K562 (cell line): ENCODE measurements at regions not wholly inside any gene's neighbourhood (a gene's known extent, or its start where the extent isn't known, plus 50 kb on each side); places are given as distances from the start of the nearest gene placed in this dataset.

Source experiments
- ATAC-seq: fragments of 200-7000 bp; cut with Tn5 transposase; 3 replicates; pipeline ENCODE4 v1.9.1; 2020; ENCODE audit warnings: moderate library complexity
- BruUV-seq: library from RNA; stranded (reverse); fragments of 400-500 nt; replicated peaks from 2 replicates; lab custom pipeline; 2021; lab: Mats Ljungman, UMichigan
- CTCF ChIA-PET: fragments of 300-600 bp; formaldehyde crosslinking; extraction: SDS; loops from one replicate; lab custom pipeline; 2021; ENCODE audit warnings: low intra/inter-chr PET ratio; lab: Yijun Ruan, JAX
- POLR2A ChIA-PET: fragments of 300-600, 350-650 bp; sonication (Branson Sonifier 250); formaldehyde crosslinking; extraction: SDS; loops from one replicate; lab custom pipeline; 2021; ENCODE audit warnings: antibody characterized with exemption, inconsistent platforms; lab: Yijun Ruan, JAX
- DNase-seq, 4 experiments: peaks; one replicate each; pipeline versions ENCODE4 v3.0.0 to v3.0.0-alpha.2; 2011 to 2018; ENCODE audit warnings: low spot score in 3 of 4, mixed read lengths in 3 of 4; ENCODE audit errors: extremely low read depth in 1 of 4
- FAIRE-seq: peaks from 2 replicates; lab custom pipeline; 2011; peaks lifted over from hg19 to GRCh38; lab: Jason Lieb, UNC
- H2AFZ ChIP-seq: 2 replicates; pipeline ENCODE4 v1.6.0; 2011; ENCODE audit warnings: low read depth, low read length, control low read depth, inconsistent platforms
- H3K27ac ChIP-seq: fragments of 200-600 bp; 3 replicates; pipeline ENCODE4 v1.8.0; 2011; ENCODE audit warnings: low read depth, mild to moderate bottlenecking, control low read depth, inconsistent platforms, low read length, moderate library complexity, mixed read lengths; ENCODE audit errors: extremely low read depth
- H3K27me3 ChIP-seq, 2 experiments: fragments of 300-600 bp in 1 of 2; 2 replicates in 1 of 2; 3 replicates in 1 of 2; pipeline versions ENCODE4 v1.6.0 to v1.8.0; 2011; ENCODE audit warnings: inconsistent platforms in 2 of 2, low read length in 2 of 2, mild to moderate bottlenecking in 1 of 2, mixed read lengths in 1 of 2, moderate library complexity in 1 of 2; ENCODE audit not compliant: control insufficient read depth in 2 of 2, insufficient read depth in 2 of 2
- H3K36me3 ChIP-seq: fragments of 300-600 bp; 3 replicates; pipeline ENCODE4 v1.8.0; 2011; ENCODE audit warnings: mild to moderate bottlenecking, low read length, inconsistent platforms; ENCODE audit not compliant: control insufficient read depth, insufficient read depth
- H3K4me1 ChIP-seq, 2 experiments: fragments of 200-600 bp in 1 of 2; replicated peaks in 1 of 2; 2 replicates in 1 of 2; 3 replicates in 1 of 2; pipeline versions ENCODE4 v1.5.1 to v1.8.0; 2011; ENCODE audit warnings: inconsistent platforms in 2 of 2, low read length in 2 of 2, mild to moderate bottlenecking in 1 of 2, mixed read lengths in 1 of 2, moderate library complexity in 1 of 2; ENCODE audit not compliant: control insufficient read depth in 2 of 2, insufficient read depth in 2 of 2
- H3K4me2 ChIP-seq: 2 replicates; pipeline ENCODE4 v1.6.1; 2011; ENCODE audit warnings: low read length, control low read depth, inconsistent platforms, mixed read lengths; ENCODE audit not compliant: insufficient read depth
- H3K4me3 ChIP-seq: fragments of 200-600 bp; sonication (generic), shearing (Covaris generic); 2 replicates; pipeline ENCODE4 v1.5.1; 2016; ENCODE audit warnings: control low read depth, inconsistent platforms
- H3K79me2 ChIP-seq: fragments of 200-600 bp; 3 replicates; pipeline ENCODE4 v1.8.0; 2011; ENCODE audit warnings: low read length, inconsistent platforms; ENCODE audit not compliant: control insufficient read depth, insufficient read depth
- H3K9ac ChIP-seq, 2 experiments: 2 replicates each; pipeline versions ENCODE4 v1.6.0 to v1.6.1; 2011; ENCODE audit warnings: low read depth in 2 of 2, low read length in 2 of 2, control low read depth in 1 of 2, inconsistent platforms in 1 of 2, mild to moderate bottlenecking in 1 of 2, mixed read lengths in 1 of 2; ENCODE audit not compliant: insufficient read depth in 1 of 2
- H3K9me1 ChIP-seq: one replicate; pipeline ENCODE4 v1.6.0; 2011; ENCODE audit warnings: inconsistent platforms, mild to moderate bottlenecking, low read length, moderate library complexity; ENCODE audit not compliant: control insufficient read depth, insufficient read depth
- H3K9me3 ChIP-seq: replicated peaks from 2 replicates; pipeline ENCODE4 v1.5.1; 2011; ENCODE audit warnings: low read depth, low read length, inconsistent platforms; ENCODE audit not compliant: control insufficient read depth, insufficient read depth
- H4K20me1 ChIP-seq: replicated peaks from 2 replicates; pipeline ENCODE4 v1.6.1; 2011; ENCODE audit warnings: low read length, inconsistent platforms, mixed read lengths; ENCODE audit not compliant: control insufficient read depth, insufficient read depth
- ETV1 ChIP-seq: fragments of 450-650 bp; conservative IDR thresholded peaks from 2 replicates; pipeline ENCODE4 v1.6.1; 2016; ENCODE audit warnings: missing genetic modification characterization, control low read depth, low read depth, missing compliant biosample characterization
- KAT8 ChIP-seq: fragments of 450-650 bp; IDR thresholded peaks from 2 replicates; pipeline ENCODE4 v1.6.1; 2016; ENCODE audit warnings: low read depth, mild to moderate bottlenecking
- KDM1A ChIP-seq, 2 experiments: fragments of 450-650 bp; IDR thresholded peaks; 2 replicates each; pipeline ENCODE4 v1.6.1; 2016; ENCODE audit warnings: mild to moderate bottlenecking in 2 of 2
- NFE2 ChIP-seq: IDR thresholded peaks from 2 replicates; pipeline ENCODE4 v1.6.1; 2014; ENCODE audit warnings: antibody characterized with exemption, low read depth
- PTBP1 ChIP-seq: fragments of 200-400 bp; formaldehyde crosslinking; IDR thresholded peaks from 2 replicates; pipeline ENCODE4 v1.6.1; 2017; ENCODE audit warnings: low read depth, low read length
- RFX1 ChIP-seq: fragments of 450-650 bp; IDR thresholded peaks from 2 replicates; pipeline ENCODE4 v1.6.1; 2016; ENCODE audit warnings: mild to moderate bottlenecking, moderate library complexity
- SIN3B ChIP-seq: fragments of 450-650 bp; IDR thresholded peaks from 2 replicates; pipeline ENCODE4 v1.6.1; 2017; ENCODE audit warnings: low read depth, mild to moderate bottlenecking, moderate library complexity
- SRSF9 ChIP-seq: fragments of 200-400 bp; formaldehyde crosslinking; IDR thresholded peaks from 2 replicates; pipeline ENCODE4 v1.6.1; 2017; ENCODE audit warnings: low read depth, low read length, borderline replicate concordance
- ZC3H4 ChIP-seq: sonication (generic); formaldehyde crosslinking; IDR thresholded peaks from 2 replicates; pipeline ENCODE4 v1.9.0; 2021; ENCODE audit warnings: missing genetic modification reagents, borderline replicate concordance
- ZNF407 ChIP-seq: fragments of 450-650 bp; IDR thresholded peaks from 2 replicates; pipeline ENCODE4 v1.6.1; 2016; ENCODE audit warnings: low read depth
- ZNF431 ChIP-seq: sonication (generic); formaldehyde crosslinking; IDR thresholded peaks from 2 replicates; pipeline ENCODE4 v1.8.0; 2022; ENCODE audit warnings: mild to moderate bottlenecking, missing genetic modification reagents
- ZNF79 ChIP-seq: fragments of 250-450 bp; sonication (Bioruptor Pico); IDR thresholded peaks from 2 replicates; pipeline ENCODE4 v1.4.0; 2020; ENCODE audit warnings: low read depth, mild to moderate bottlenecking, moderate library complexity
- WGBS: fragments of 100-300 bp; shearing (Covaris generic); methylation state at CpG from one replicate; pipeline ENCODE4 v1.1.6; 2016; ENCODE audit warnings: low coverage, mixed read lengths; ENCODE audit not compliant: insufficient coverage; ENCODE audit errors: missing lambda C conversion rate; 5-methylcytosine and 5-hydroxymethylcytosine counted together
- in situ Hi-C: fragments of 300-500 bp; cut with MboI; formaldehyde crosslinking; loops from 4 replicates; pipeline ENCODE4 v1.15.0; 2018; ENCODE audit warnings: inconsistent platforms, mixed read lengths
- intact Hi-C: fragments of 100-400 bp; cut with micrococcal nuclease; formaldehyde crosslinking; loops from 2 replicates; pipeline ENCODE4 v1.14.2; 2022

GRCh38 chr13:109627649-109628048, 158.7 kb downstream of the IRS2 start:
- Histone ChIP-seq H3K9me3 (no peaks in the 10 kb centered on the region), H3K36me3 (no peaks in the 10 kb centered on the region), H4K20me1 (no peaks in the 10 kb centered on the region), H3K9ac (no peak overlapping the region), H3K4me2 (no peak overlapping the region), H2AFZ (no peak overlapping the region), H3K27ac (no peak overlapping the region), H3K79me2 (no peaks in the 10 kb centered on the region), H3K27me3 (no peaks in the 10 kb centered on the region), H3K9me1 (no peaks in the 10 kb centered on the region), H3K4me3 (no peak overlapping the region), H3K4me1 (no peaks in the 10 kb centered on the region)
- FAIRE-seq: no peak
- in situ Hi-C loops: no loop called here
- intact Hi-C loops: no loop called here
- 0% methylated on average over 2 of the region's 2 CpGs for WGBS
- ChIA-PET CTCF (no interaction called here), POLR2A (interaction anchor here (0.7 kb wide), 1 partner anchor 367 kb away, joined by 3 read pairs; no protein-coding TSS in a partner anchor)
- no peak for DNase-seq
- no peak for TF ChIP-seq ETV1 (tag)
- TF ChIP-seq ZNF79 (CRISPR knock-in tag): no peak
- no peak for TF ChIP-seq NFE2
- TF ChIP-seq ZC3H4 (CRISPR knock-in tag): no peak
- TF ChIP-seq RFX1: no peak
- TF ChIP-seq KDM1A (IDR thresholded peaks at IDR 0.05): no peak
- TF ChIP-seq SIN3B: no peak
- TF ChIP-seq KAT8: no peak
- no peak for TF ChIP-seq ZNF407
- no peak for TF ChIP-seq ZNF431 (CRISPR knock-in tag)
- TF ChIP-seq PTBP1: no peak
- no peak for TF ChIP-seq SRSF9
- BruUV-seq: no TSS peak
- ATAC-seq: no peak
